H9 (cell line): ENCODE measurements at regions not wholly inside any gene's neighbourhood (a gene's known extent, or its start where the extent isn't known, plus 50 kb on each side); places are given as distances from the start of the nearest gene placed in this dataset.

Source experiments
- DNase-seq: peaks from one replicate; pipeline ENCODE4 v3.0.0-alpha.2; 2017
- H2AFZ ChIP-seq: one replicate; pipeline ENCODE4 v1.6.1; 2013; ENCODE audit warnings: mild to moderate bottlenecking, low read length, control low read depth, moderate library complexity
- H2AK5ac ChIP-seq: 2 replicates; pipeline ENCODE4 v1.6.1; 2013; ENCODE audit warnings: low read length, control low read depth, mixed read lengths; ENCODE audit not compliant: insufficient read length
- H2BK120ac ChIP-seq: one replicate; pipeline ENCODE4 v1.6.1; 2013; ENCODE audit warnings: low read depth, mild to moderate bottlenecking, low read length, control low read depth, inconsistent platforms; ENCODE audit not compliant: poor library complexity, severe bottlenecking
- H2BK12ac ChIP-seq: 2 replicates; pipeline ENCODE4 v1.6.1; 2013; ENCODE audit warnings: low read length, control low read depth, mixed read lengths, low read depth; ENCODE audit not compliant: insufficient read length
- H2BK15ac ChIP-seq: 2 replicates; pipeline ENCODE4 v1.6.1; 2013; ENCODE audit warnings: low read depth, low read length, control low read depth
- H2BK20ac ChIP-seq: one replicate; pipeline ENCODE4 v1.6.1; 2013; ENCODE audit warnings: low read depth, mild to moderate bottlenecking, low read length, control low read depth, inconsistent platforms; ENCODE audit not compliant: poor library complexity, severe bottlenecking
- H2BK5ac ChIP-seq: 2 replicates; pipeline ENCODE4 v1.6.1; 2013; ENCODE audit warnings: low read length, control low read depth, mixed read lengths; ENCODE audit not compliant: insufficient read length
- H3K14ac ChIP-seq: 2 replicates; pipeline ENCODE4 v1.6.1; 2013; ENCODE audit warnings: low read length, control low read depth; ENCODE audit not compliant: insufficient read depth
- H3K18ac ChIP-seq: 2 replicates; pipeline ENCODE4 v1.6.1; 2013; ENCODE audit warnings: low read depth, mild to moderate bottlenecking, mixed read lengths, low read length, control low read depth; ENCODE audit not compliant: insufficient read length
- H3K23ac ChIP-seq: 2 replicates; pipeline ENCODE4 v1.6.1; 2013; ENCODE audit warnings: low read length, control low read depth, mixed read lengths, low read depth; ENCODE audit not compliant: insufficient read length
- H3K23me2 ChIP-seq: 2 replicates; pipeline ENCODE4 v1.6.1; 2013; ENCODE audit warnings: low read depth, mild to moderate bottlenecking, mixed read lengths, low read length, control low read depth; ENCODE audit not compliant: insufficient read length, poor library complexity, severe bottlenecking
- H3K27ac ChIP-seq: 2 replicates; pipeline ENCODE4 v1.5.1; 2013; ENCODE audit warnings: low read length, control low read depth, mixed read lengths, low read depth; ENCODE audit not compliant: insufficient read length
- H3K27me3 ChIP-seq: 2 replicates; pipeline ENCODE4 v1.6.1; 2013; ENCODE audit warnings: low read length, control low read depth, inconsistent platforms; ENCODE audit not compliant: insufficient read depth
- H3K4ac ChIP-seq: 2 replicates; pipeline ENCODE4 v1.6.1; 2013; ENCODE audit warnings: low read depth, mild to moderate bottlenecking, control low read depth, inconsistent platforms, low read length, moderate library complexity
- H3K4me1 ChIP-seq: 2 replicates; pipeline ENCODE4 v1.6.1; 2013; ENCODE audit warnings: low read length, control low read depth, inconsistent platforms; ENCODE audit not compliant: insufficient read depth
- H3K4me2 ChIP-seq: 2 replicates; pipeline ENCODE4 v1.6.1; 2013; ENCODE audit warnings: low read length, control low read depth, mixed read lengths; ENCODE audit not compliant: insufficient read length, insufficient read depth
- H3K56ac ChIP-seq: 2 replicates; pipeline ENCODE4 v1.6.1; 2013; ENCODE audit warnings: low read depth, mild to moderate bottlenecking, mixed read lengths, low read length, control low read depth; ENCODE audit not compliant: insufficient read length
- H3K79me1 ChIP-seq: 2 replicates; pipeline ENCODE4 v1.6.1; 2013; ENCODE audit warnings: low read depth, mild to moderate bottlenecking, moderate library complexity, low read length, control low read depth, inconsistent platforms; ENCODE audit not compliant: insufficient read depth, poor library complexity, severe bottlenecking
- H3K79me2 ChIP-seq: 2 replicates; pipeline ENCODE4 v1.6.1; 2013; ENCODE audit warnings: low read length, control low read depth, inconsistent platforms; ENCODE audit not compliant: insufficient read depth
- H3K9ac ChIP-seq: 2 replicates; pipeline ENCODE4 v1.6.1; 2013; ENCODE audit warnings: low read length, control low read depth, mixed read lengths; ENCODE audit not compliant: insufficient read length; ENCODE audit errors: extremely low read depth
- H3K9me3 ChIP-seq: one replicate; pipeline ENCODE4 v1.6.1; 2013; ENCODE audit warnings: low read depth, low read length, inconsistent platforms; ENCODE audit not compliant: control insufficient read depth
- H3T11ph ChIP-seq: one replicate; pipeline ENCODE4 v1.6.1; 2013; ENCODE audit warnings: mild to moderate bottlenecking, low read length, control low read depth, inconsistent platforms
- H4K20me1 ChIP-seq: one replicate; pipeline ENCODE4 v1.6.1; 2013; ENCODE audit not compliant: control insufficient read depth, insufficient read length, insufficient read depth
- H4K5ac ChIP-seq: 2 replicates; pipeline ENCODE4 v1.6.1; 2013; ENCODE audit warnings: low read depth, mild to moderate bottlenecking, mixed read lengths, low read length, control low read depth; ENCODE audit not compliant: insufficient read length
- H4K8ac ChIP-seq: replicated peaks from 2 replicates; pipeline ENCODE4 v1.6.1; 2013; ENCODE audit warnings: low read length, control low read depth, mixed read lengths, low read depth; ENCODE audit not compliant: insufficient read length
- H4K91ac ChIP-seq: 2 replicates; pipeline ENCODE4 v1.6.1; 2013; ENCODE audit warnings: low read depth, mild to moderate bottlenecking, moderate library complexity, mixed read lengths, low read length, control low read depth; ENCODE audit not compliant: insufficient read length
- H3K27ac Mint-ChIP-seq, 3 experiments: 2 replicates in 2 of 3; 3 replicates in 1 of 3; pipeline ENCODE4 v1.8.0; 2020 to 2021; ENCODE audit warnings: mixed read lengths in 3 of 3, mild to moderate bottlenecking in 1 of 3, moderate library complexity in 1 of 3
- H3K27me3 Mint-ChIP-seq: 2 replicates; pipeline ENCODE4 v1.8.0; 2021; ENCODE audit warnings: low read depth, mild to moderate bottlenecking, moderate library complexity, mixed read lengths
- H3K36me3 Mint-ChIP-seq, 3 experiments: 2 replicates in 2 of 3; 3 replicates in 1 of 3; pipeline ENCODE4 v1.8.0; 2020 to 2021; ENCODE audit warnings: low read depth in 3 of 3, mixed read lengths in 3 of 3; ENCODE audit not compliant: insufficient read depth in 1 of 3
- H3K4me1 Mint-ChIP-seq, 2 experiments: 2 replicates each; pipeline ENCODE4 v1.8.0; 2020; ENCODE audit warnings: mixed read lengths in 2 of 2
- H3K4me3 Mint-ChIP-seq, 2 experiments: 2 replicates in 1 of 2; 3 replicates in 1 of 2; pipeline ENCODE4 v1.8.0; 2020 to 2021; ENCODE audit warnings: mild to moderate bottlenecking in 2 of 2, mixed read lengths in 2 of 2, moderate library complexity in 1 of 2
- H3K9me3 Mint-ChIP-seq, 2 experiments: 2 replicates in 1 of 2; 3 replicates in 1 of 2; pipeline ENCODE4 v1.8.0; 2020; ENCODE audit warnings: mild to moderate bottlenecking in 2 of 2, mixed read lengths in 2 of 2, moderate library complexity in 1 of 2
- CTCF ChIP-seq: fragments of 200-600 bp; sonication (generic); conservative IDR thresholded peaks from 3 replicates; pipeline ENCODE4 v1.8.0; 2021; ENCODE audit warnings: antibody characterized with exemption, mild to moderate bottlenecking
- WGBS: extraction: QIAGEN DNeasy Blood & Tissue Kit; methylation state at CpG from one replicate; pipeline ENCODE4 v1.1.7; 2013; ENCODE audit warnings: missing lambda C conversion rate, low lambda C conversion rate, mixed read lengths; ENCODE audit not compliant: insufficient read length; ENCODE audit errors: extremely low coverage; 5-methylcytosine and 5-hydroxymethylcytosine counted together

- DNase-seq, result no peak
- Histone ChIP-seq H3K9me3 (no peaks in the 10 kb centered on the region), H2BK120ac (no peak overlapping the region), H3K4me2 (no peak overlapping the region), H3T11ph (no peak overlapping the region), H3K27me3 (no peaks in the 10 kb centered on the region), H2AFZ (no peak overlapping the region), H3K79me2 (no peaks in the 10 kb centered on the region), H3K18ac (no peak overlapping the region), H3K4me1 (no peaks in the 10 kb centered on the region), H2AK5ac (no peak overlapping the region), H4K91ac (no peak overlapping the region), H3K79me1 (no peaks in the 10 kb centered on the region), H3K14ac (no peak overlapping the region), H2BK12ac (no peak overlapping the region), H2BK15ac (no peak overlapping the region), H2BK20ac (no peak overlapping the region), H3K23ac (no peak overlapping the region), H3K27ac (no peak overlapping the region), H4K20me1 (no peaks in the 10 kb centered on the region), H4K8ac (no peak overlapping the region), H2BK5ac (no peak overlapping the region), H3K56ac (no peak overlapping the region), H4K5ac (no peak overlapping the region), H3K23me2 (no peaks in the 10 kb centered on the region), H3K9ac (no peak overlapping the region), H3K4ac (no peak overlapping the region)
- H3K36me3 Mint-ChIP-seq, result no peaks in the 10 kb centered on the region
- H3K27me3 Mint-ChIP-seq, result no peaks in the 10 kb centered on the region
- no peaks in the 10 kb centered on the region for H3K9me3 Mint-ChIP-seq
- H3K4me3 Mint-ChIP-seq, result no peak overlapping the region
- WGBS, result no CpG with 5 or more reads among the region's 2 CpGs
- peak overlapping the region in 1 of 3 experiments; percentile 92; a peak in 2 of 7 replicates for H3K27ac Mint-ChIP-seq
- peaks cover 21 to 22% of the 10 kb centered on the region in 2 experiments for H3K4me1 Mint-ChIP-seq
- no peak for TF ChIP-seq CTCF
Measured at GRCh38 chr5:158607088-158607487, 492.6 kb downstream of the EBF1 start.
